ENCODE measurements at regions not wholly inside any gene's neighbourhood (a gene's known extent, or its start where the extent isn't known, plus 50 kb on each side); places are given as distances from the start of the nearest gene placed in this dataset.

GRCh38 chr11:134581966-134582769 is 170.1 kb upstream of the B3GAT1 start:
- Histone ChIP-seq H3K79me2 (ENCODE audit: low read length) (no peaks in the 10 kb centered on the region), H2AFZ (ENCODE audit: low read depth, low read length) (no peak overlapping the region), H3K4me2 (ENCODE audit: low read length) (no peak overlapping the region)

DNA sequence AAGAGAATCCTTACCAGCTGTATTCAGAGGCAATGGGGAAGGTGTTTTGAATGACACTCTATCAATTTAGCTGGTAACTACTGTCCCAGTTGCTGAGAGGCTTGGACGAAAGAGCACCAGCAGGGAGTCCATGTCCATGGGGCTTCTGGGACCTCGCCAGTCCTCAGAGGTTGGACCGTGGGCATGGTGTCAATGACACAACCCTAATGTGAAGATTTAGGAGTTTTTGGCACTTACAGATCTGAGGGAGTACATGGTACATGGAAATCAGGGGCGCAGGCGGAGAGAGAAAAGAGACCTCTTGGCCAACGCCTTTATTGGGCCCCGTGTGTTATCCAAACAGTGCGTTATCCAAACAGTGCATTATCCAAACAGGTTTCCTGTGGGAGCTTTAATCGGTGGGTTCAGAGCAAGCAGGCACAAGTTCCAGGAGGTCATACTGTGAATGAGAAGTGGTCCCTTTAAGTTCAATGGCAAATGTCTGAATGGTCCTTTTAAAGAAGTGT is 169.1 kb upstream of the B3GAT1 start:
- Histone ChIP-seq H3K9me3 (ENCODE audit: insufficient read depth, low read length) (no peaks in the 10 kb centered on the region), H3K4me2 (ENCODE audit: low read length) (no peak overlapping the region), H3K4me1 (ENCODE audit: low read length) (peaks cover 38% of the 10 kb centered on the region), H3K36me3 (replicated peaks; ENCODE audit: low read depth, low read length) (no peaks in the 10 kb centered on the region), H3K79me2 (ENCODE audit: low read length) (no peaks in the 10 kb centered on the region), H3K27ac (ENCODE audit: low read length) (no peak overlapping the region), H3K9ac (ENCODE audit: low read length) (no peak overlapping the region), H3K4me3 (ENCODE audit: low read length) (no peak overlapping the region), H4K20me1 (ENCODE audit: insufficient read depth, low read length) (peaks cover 4% of the 10 kb centered on the region; the same call in 1 of the 2 replicates), H2AFZ (ENCODE audit: low read depth, low read length) (no peak overlapping the region), H3K27me3 (ENCODE audit: low read depth, low read length) (peaks cover 34% of the 10 kb centered on the region)
- TF ChIP-seq CTCF (IDR thresholded peaks at IDR 0.05; ENCODE audit: low read depth, low read length), result no peak
- TF ChIP-seq EZH2phosphoT487 (IDR thresholded peaks at IDR 0.05; ENCODE audit: low read depth), result no peak

More at GRCh38 chr11:134581966-134582769, 170.1 kb upstream of the B3GAT1 start:
- Histone ChIP-seq H3K27me3 (ENCODE audit: low read depth, low read length) (peaks cover 41% of the 10 kb centered on the region), H3K4me3 (ENCODE audit: low read length) (no peak overlapping the region), H3K4me1 (ENCODE audit: low read length) (peaks cover 48% of the 10 kb centered on the region), H3K9ac (ENCODE audit: low read length) (no peak overlapping the region), H3K36me3 (replicated peaks; ENCODE audit: low read depth, low read length) (no peaks in the 10 kb centered on the region), H3K9me3 (ENCODE audit: insufficient read depth, low read length) (peaks cover 4% of the 10 kb centered on the region; the same call in 1 of the 2 replicates), H4K20me1 (ENCODE audit: insufficient read depth, low read length) (peaks cover 4% of the 10 kb centered on the region; the same call in 1 of the 2 replicates), H3K27ac (ENCODE audit: low read length) (no peak overlapping the region)
- TF ChIP-seq CTCF (IDR thresholded peaks at IDR 0.05; ENCODE audit: low read depth, low read length) (no peak), EZH2phosphoT487 (IDR thresholded peaks at IDR 0.05; ENCODE audit: low read depth) (no peak)

DNA sequence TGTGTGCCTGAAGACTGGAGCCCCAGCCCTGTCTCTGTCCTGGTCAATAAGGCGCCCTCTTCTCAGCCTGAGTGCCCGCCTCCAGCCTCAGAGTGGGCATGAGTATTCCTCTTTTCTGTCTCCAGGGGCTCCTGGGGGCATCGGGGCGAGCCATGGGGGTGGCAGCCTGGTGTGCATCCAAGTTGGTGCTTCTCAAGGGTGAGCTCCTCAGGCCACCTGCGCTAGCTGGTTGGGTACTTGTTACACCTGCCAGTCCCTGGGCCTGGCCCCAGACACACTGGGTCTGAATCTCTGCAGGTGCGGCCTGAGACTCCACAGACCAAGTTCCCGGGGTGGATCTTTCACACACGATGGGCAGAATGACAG is 168.6 kb upstream of the B3GAT1 start:
- Histone ChIP-seq H3K36me3 (replicated peaks; ENCODE audit: low read depth, low read length) (no peaks in the 10 kb centered on the region), H3K4me2 (ENCODE audit: low read length) (no peak overlapping the region), H3K9me3 (ENCODE audit: insufficient read depth, low read length) (no peaks in the 10 kb centered on the region), H2AFZ (ENCODE audit: low read depth, low read length) (no peak overlapping the region), H3K9ac (ENCODE audit: low read length) (no peak overlapping the region), H3K79me2 (ENCODE audit: low read length) (no peaks in the 10 kb centered on the region), H4K20me1 (ENCODE audit: insufficient read depth, low read length) (peaks cover 4% of the 10 kb centered on the region; the same call in 1 of the 2 replicates), H3K4me1 (ENCODE audit: low read length) (peaks cover 32% of the 10 kb centered on the region), H3K4me3 (ENCODE audit: low read length) (no peak overlapping the region), H3K27me3 (ENCODE audit: low read depth, low read length) (peaks cover 32% of the 10 kb centered on the region), H3K27ac (ENCODE audit: low read length) (no peak overlapping the region)
- TF ChIP-seq EZH2phosphoT487 (IDR thresholded peaks at IDR 0.05; ENCODE audit: low read depth) (no peak), CTCF (IDR thresholded peaks at IDR 0.05; ENCODE audit: low read depth, low read length) (no peak)

- no peaks in the 10 kb centered on the region for H3K79me2 ChIP-seq (ENCODE audit: low read length)
- peaks cover 26% of the 10 kb centered on the region for H3K4me1 ChIP-seq (ENCODE audit: low read length)
- no peaks in the 10 kb centered on the region for H3K36me3 ChIP-seq (replicated peaks; ENCODE audit: low read depth, low read length)
- peaks cover 4% of the 10 kb centered on the region; the same call in 1 of the 2 replicates for H4K20me1 ChIP-seq (ENCODE audit: insufficient read depth, low read length)
- TF ChIP-seq EZH2phosphoT487 (IDR thresholded peaks at IDR 0.05; ENCODE audit: low read depth), result no peak
- no peak overlapping the region for H3K4me3 ChIP-seq (ENCODE audit: low read length)
- H3K4me2 ChIP-seq (ENCODE audit: low read length), result no peak overlapping the region
- no peaks in the 10 kb centered on the region for H3K9me3 ChIP-seq (ENCODE audit: insufficient read depth, low read length)
- H2AFZ ChIP-seq (ENCODE audit: low read depth, low read length), result no peak overlapping the region
- no peak overlapping the region for H3K9ac ChIP-seq (ENCODE audit: low read length)
- no peak overlapping the region for H3K27ac ChIP-seq (ENCODE audit: low read length)
- H3K27me3 ChIP-seq (ENCODE audit: low read depth, low read length), result peaks cover 32% of the 10 kb centered on the region
These were observed 167.9 kb upstream of the B3GAT1 start for GRCh38 chr11:134579724-134580609.
